Glutamatergic neuron (in vitro differentiated cells): ENCODE measurements at regions not wholly inside any gene's neighbourhood (a gene's known extent, or its start where the extent isn't known, plus 50 kb on each side); places are given as distances from the start of the nearest gene placed in this dataset.

Experiments used
- DNase-seq: peaks from one replicate; pipeline ENCODE4 v3.0.0; 2022
- H3K27ac Mint-ChIP-seq: one replicate; pipeline ENCODE4 v1.8.0; 2020; ENCODE audit warnings: mild to moderate bottlenecking, mixed read lengths, inconsistent platforms; ENCODE audit not compliant: unreplicated experiment
- H3K27me3 Mint-ChIP-seq: one replicate; pipeline ENCODE4 v1.8.0; 2020; ENCODE audit warnings: mild to moderate bottlenecking, moderate library complexity, mixed read lengths, inconsistent platforms; ENCODE audit not compliant: unreplicated experiment
- H3K36me3 Mint-ChIP-seq: one replicate; pipeline ENCODE4 v1.8.0; 2020; ENCODE audit warnings: mild to moderate bottlenecking, mixed read lengths, inconsistent platforms; ENCODE audit not compliant: unreplicated experiment
- H3K4me1 Mint-ChIP-seq: one replicate; pipeline ENCODE4 v1.8.0; 2020; ENCODE audit warnings: mild to moderate bottlenecking, low read depth, mixed read lengths, inconsistent platforms; ENCODE audit not compliant: unreplicated experiment
- H3K4me3 Mint-ChIP-seq: one replicate; pipeline ENCODE4 v1.8.0; 2020; ENCODE audit warnings: mild to moderate bottlenecking, mixed read lengths, inconsistent platforms; ENCODE audit not compliant: unreplicated experiment
- H3K9me3 Mint-ChIP-seq: one replicate; pipeline ENCODE4 v1.8.0; 2020; ENCODE audit warnings: mild to moderate bottlenecking, moderate library complexity, mixed read lengths, inconsistent platforms; ENCODE audit not compliant: unreplicated experiment
- CTCF ChIP-seq: fragments of 200-600 bp; sonication (generic); IDR thresholded peaks from one replicate; pipeline ENCODE4 v1.5.0; 2021; ENCODE audit not compliant: partially characterized antibody, unreplicated experiment

- no peak for DNase-seq
- H3K9me3 Mint-ChIP-seq = peaks cover 7% of the 10 kb centered on the region
- H3K27me3 Mint-ChIP-seq = peaks cover 4% of the 10 kb centered on the region
- H3K4me1 Mint-ChIP-seq = peaks cover 11% of the 10 kb centered on the region
- no peak for TF ChIP-seq CTCF
- no peaks in the 10 kb centered on the region for H3K36me3 Mint-ChIP-seq
- no peak overlapping the region for H3K4me3 Mint-ChIP-seq
- no peak overlapping the region for H3K27ac Mint-ChIP-seq
These were observed 80.1 kb downstream of the SEC61G start for GRCh38 chr7:54678763-54679489.

GRCh38 chr7:54674891-54675290 lies 84.1 kb downstream of the SEC61G start:
- Mint-ChIP-seq H3K27me3 (no peaks in the 10 kb centered on the region), H3K4me3 (no peak overlapping the region), H3K4me1 (peaks cover 11% of the 10 kb centered on the region), H3K27ac (peak overlapping the region; percentile 75), H3K36me3 (no peaks in the 10 kb centered on the region), H3K9me3 (peaks cover 7% of the 10 kb centered on the region)
- DNase-seq = no peak
- no peak for TF ChIP-seq CTCF

GRCh38 chr7:54672519-54672918 lies 86.5 kb downstream of the SEC61G start:
- Mint-ChIP-seq H3K4me3 (no peak overlapping the region), H3K27ac (no peak overlapping the region), H3K9me3 (peaks cover 7% of the 10 kb centered on the region), H3K4me1 (peaks cover 11% of the 10 kb centered on the region), H3K36me3 (no peaks in the 10 kb centered on the region), H3K27me3 (no peaks in the 10 kb centered on the region)
- no peak for DNase-seq
- TF ChIP-seq CTCF = no peak

GRCh38 chr7:54664235-54665228 lies 94.5 kb downstream of the SEC61G start:
- Mint-ChIP-seq H3K36me3 (peaks cover 9% of the 10 kb centered on the region), H3K27me3 (peaks cover 15% of the 10 kb centered on the region), H3K27ac (peak overlapping the region; percentile 84), H3K9me3 (peaks cover 15% of the 10 kb centered on the region), H3K4me1 (peaks cover 13% of the 10 kb centered on the region), H3K4me3 (peak overlapping the region; percentile 94)
- no peak for TF ChIP-seq CTCF
- peak; percentile 89 for DNase-seq
